Omental fat pad (tissue), 3 donors: ENCODE measurements at regions not wholly inside any gene's neighbourhood (a gene's known extent, or its start where the extent isn't known, plus 50 kb on each side); places are given as distances from the start of the nearest gene placed in this dataset.

ENCODE experiments used
- ATAC-seq: fragments of 150-250 bp; one replicate; pipeline ENCODE4 v1.9.1; 2016; ENCODE audit warnings: mild to moderate bottlenecking, moderate library complexity; ENCODE audit not compliant: low FRiP score
- DNase-seq: peaks from one replicate; pipeline ENCODE4 v3.0.0-alpha.2; 2019; ENCODE audit warnings: low spot score
- CTCF ChIP-seq, 3 donors: fragments of 450-650 bp; IDR thresholded peaks; one replicate each; pipeline ENCODE4 v1.5.1; 2016 to 2017; ENCODE audit warnings: antibody characterized with exemption in 3 of 3, mild to moderate bottlenecking in 3 of 3, moderate library complexity in 2 of 3

GRCh38 chr13:88656751-88657150, 985.6 kb downstream of the SLITRK5 start:
- no peak for TF ChIP-seq CTCF (IDR thresholded peaks at IDR 0.05)
- ATAC-seq (no peak), DNase-seq (no peak)

GRCh38 chr13:88670509-88670908, 999.3 kb downstream of the SLITRK5 start:
- DNase-seq = no peak
- no peak for TF ChIP-seq CTCF (IDR thresholded peaks at IDR 0.05)
- ATAC-seq = no peak

- DNase-seq (no peak), ATAC-seq (no peak)
- TF ChIP-seq CTCF (IDR thresholded peaks at IDR 0.05) = no peak
Observed at GRCh38 chr13:88674841-88675240, 1003.7 kb downstream of the SLITRK5 start.

- DNase-seq (no peak), ATAC-seq (no peak)
- no peak for TF ChIP-seq CTCF (IDR thresholded peaks at IDR 0.05)
Observed at GRCh38 chr13:88675347-88675996, 1004.3 kb downstream of the SLITRK5 start.

DNA sequence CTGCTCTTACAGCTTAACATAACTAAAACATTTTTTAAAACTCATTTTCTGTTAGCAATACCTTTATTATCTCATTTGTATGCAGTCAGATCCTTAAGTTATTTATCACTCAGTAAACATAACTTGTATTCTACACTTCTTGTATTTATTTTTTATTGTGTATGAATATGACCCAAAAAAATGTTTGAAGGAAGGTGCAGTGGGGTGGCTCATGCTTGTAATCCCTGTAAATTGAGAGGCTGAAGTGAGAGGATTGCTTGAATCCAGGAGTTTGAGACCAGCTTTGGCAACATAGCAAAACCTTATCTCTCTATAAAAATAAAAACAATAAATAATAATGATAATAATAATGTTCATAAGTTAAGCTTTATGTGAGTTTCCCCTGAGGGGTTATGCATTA, 1004.8 kb downstream of the SLITRK5 start:
- no peak for TF ChIP-seq CTCF (IDR thresholded peaks at IDR 0.05)
- ATAC-seq (no peak), DNase-seq (no peak)

DNA sequence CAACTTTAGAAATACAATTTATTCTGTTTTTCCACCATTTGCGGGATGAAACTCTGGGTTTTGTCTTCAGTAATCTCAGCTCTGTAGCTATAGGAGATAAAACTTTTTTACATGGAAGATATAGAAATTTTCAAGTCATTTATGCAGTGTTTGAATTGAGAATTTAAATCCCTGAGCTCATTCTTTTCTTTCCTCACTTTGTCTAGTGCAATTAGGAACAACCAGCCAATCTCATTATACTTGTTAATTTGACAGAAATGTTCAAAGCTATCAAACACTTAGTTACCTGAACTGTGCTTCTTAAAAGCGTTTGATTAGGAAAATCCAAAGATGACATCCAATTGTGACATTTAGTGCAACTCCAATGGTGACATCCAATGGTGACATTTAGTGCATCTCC, 1014.3 kb downstream of the SLITRK5 start:
- no peak for ATAC-seq
- no peak for DNase-seq
- no peak for TF ChIP-seq CTCF (IDR thresholded peaks at IDR 0.05)

GRCh38 chr13:88701551-88701950, 1030.4 kb downstream of the SLITRK5 start:
- no peak for ATAC-seq
- no peak for TF ChIP-seq CTCF (IDR thresholded peaks at IDR 0.05)
- no peak for DNase-seq
